ENCODE measurements at regions not wholly inside any gene's neighbourhood (a gene's known extent, or its start where the extent isn't known, plus 50 kb on each side); places are given as distances from the start of the nearest gene placed in this dataset.

DNA sequence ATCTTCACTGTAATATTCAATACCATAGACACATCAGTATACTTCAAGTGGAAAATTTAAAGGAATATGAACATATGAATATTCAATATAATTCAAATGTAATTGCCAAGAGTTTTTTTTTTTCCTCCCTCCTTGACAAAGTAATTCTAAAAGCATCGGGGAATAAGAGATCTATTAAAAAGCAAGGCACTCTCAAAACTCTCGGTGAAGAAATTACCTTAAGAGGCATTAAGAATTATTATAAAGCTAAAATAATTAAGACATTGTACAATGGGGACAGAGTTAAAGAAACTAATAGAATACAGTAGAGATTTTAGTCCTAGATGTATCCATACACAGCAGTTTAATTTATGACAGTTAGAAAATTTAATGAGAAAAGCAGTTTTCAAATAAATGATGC, 390.0 kb upstream of the SLC8A1 start:
- no peak overlapping the region for H3K27ac ChIP-seq
- H3K27me3 ChIP-seq (ENCODE audit: insufficient read depth, low read depth): no peaks in the 10 kb centered on the region
- no peak overlapping the region for H3K4me2 ChIP-seq
- no peaks in the 10 kb centered on the region for H3K4me1 ChIP-seq (replicated peaks; ENCODE audit: insufficient read depth)
- no peaks in the 10 kb centered on the region for H3F3A ChIP-seq (ENCODE audit: insufficient read depth, low read depth)
- H3K36me3 ChIP-seq (ENCODE audit: low read depth): no peaks in the 10 kb centered on the region
- no TSS peak for BruUV-seq (replicated peaks)
- no peaks in the 10 kb centered on the region; the same call in 1 of the 2 replicates for H4K20me1 ChIP-seq (ENCODE audit: insufficient read depth)
- intact Hi-C loops (cut with micrococcal nuclease; ENCODE audit: unreplicated experiment): no loop called here
- ChIA-PET CTCF (no interaction called here), POLR2A (ENCODE audit: unreplicated experiment) (no interaction called here)
- no peaks in the 10 kb centered on the region for H3K79me2 ChIP-seq (ENCODE audit: low read depth)
- no peaks in the 10 kb centered on the region for H3K9me3 ChIP-seq (ENCODE audit: insufficient read depth, low read depth)
- DNase-seq: no peak
- no peak overlapping the region for H2AFZ ChIP-seq
- TF ChIP-seq, protein P1, sequence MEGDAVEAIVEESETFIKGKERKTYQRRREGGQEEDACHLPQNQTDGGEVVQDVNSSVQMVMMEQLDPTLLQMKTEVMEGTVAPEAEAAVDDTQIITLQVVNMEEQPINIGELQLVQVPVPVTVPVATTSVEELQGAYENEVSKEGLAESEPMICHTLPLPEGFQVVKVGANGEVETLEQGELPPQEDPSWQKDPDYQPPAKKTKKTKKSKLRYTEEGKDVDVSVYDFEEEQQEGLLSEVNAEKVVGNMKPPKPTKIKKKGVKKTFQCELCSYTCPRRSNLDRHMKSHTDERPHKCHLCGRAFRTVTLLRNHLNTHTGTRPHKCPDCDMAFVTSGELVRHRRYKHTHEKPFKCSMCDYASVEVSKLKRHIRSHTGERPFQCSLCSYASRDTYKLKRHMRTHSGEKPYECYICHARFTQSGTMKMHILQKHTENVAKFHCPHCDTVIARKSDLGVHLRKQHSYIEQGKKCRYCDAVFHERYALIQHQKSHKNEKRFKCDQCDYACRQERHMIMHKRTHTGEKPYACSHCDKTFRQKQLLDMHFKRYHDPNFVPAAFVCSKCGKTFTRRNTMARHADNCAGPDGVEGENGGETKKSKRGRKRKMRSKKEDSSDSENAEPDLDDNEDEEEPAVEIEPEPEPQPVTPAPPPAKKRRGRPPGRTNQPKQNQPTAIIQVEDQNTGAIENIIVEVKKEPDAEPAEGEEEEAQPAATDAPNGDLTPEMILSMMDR (conservative IDR thresholded peaks at IDR 0.05): no peak
- no peak for TF ChIP-seq EZH2 (IDR thresholded peaks at IDR 0.05; ENCODE audit: low read depth)
- H3K9me2 ChIP-seq (ENCODE audit: insufficient read depth): no peaks in the 10 kb centered on the region
- no peak overlapping the region for H3K4me3 ChIP-seq

GRCh38 chr2:40844353-40845277, 392.7 kb upstream of the SLC8A1 start:
- TF ChIP-seq, protein P1 (conservative IDR thresholded peaks at IDR 0.05): peak; percentile 40; the same call in 1 of the 2 replicates
- TF ChIP-seq EZH2 (IDR thresholded peaks at IDR 0.05; ENCODE audit: low read depth): no peak
- H3K27ac ChIP-seq: no peak overlapping the region
- DNase-seq: peak; percentile 28 to 61
- H3F3A ChIP-seq (ENCODE audit: insufficient read depth, low read depth): no peaks in the 10 kb centered on the region
- no peaks in the 10 kb centered on the region for H3K79me2 ChIP-seq (ENCODE audit: low read depth)
- H2AFZ ChIP-seq: peak overlapping the region; percentile 45
- CTCF ChIA-PET: no interaction called here
- POLR2A ChIA-PET (ENCODE audit: unreplicated experiment): interaction anchor here (0.6 kb wide), 1 partner anchor 9 kb away, joined by 10 read pairs; no protein-coding TSS in a partner anchor
- H3K27me3 ChIP-seq (ENCODE audit: insufficient read depth, low read depth): no peaks in the 10 kb centered on the region
- H3K9me2 ChIP-seq (ENCODE audit: insufficient read depth): no peaks in the 10 kb centered on the region
- no peaks in the 10 kb centered on the region for H3K36me3 ChIP-seq (ENCODE audit: low read depth)
- H3K4me2 ChIP-seq: peak overlapping the region; percentile 25; the same call in 1 of the 2 replicates
- H3K4me1 ChIP-seq (replicated peaks; ENCODE audit: insufficient read depth): no peaks in the 10 kb centered on the region
- no TSS peak for BruUV-seq (replicated peaks)
- H4K20me1 ChIP-seq (ENCODE audit: insufficient read depth): no peaks in the 10 kb centered on the region; the same call in 1 of the 2 replicates
- intact Hi-C loops (cut with micrococcal nuclease; ENCODE audit: unreplicated experiment): no loop called here
- H3K9me3 ChIP-seq (ENCODE audit: insufficient read depth, low read depth): no peaks in the 10 kb centered on the region
- H3K4me3 ChIP-seq: no peak overlapping the region

DNA sequence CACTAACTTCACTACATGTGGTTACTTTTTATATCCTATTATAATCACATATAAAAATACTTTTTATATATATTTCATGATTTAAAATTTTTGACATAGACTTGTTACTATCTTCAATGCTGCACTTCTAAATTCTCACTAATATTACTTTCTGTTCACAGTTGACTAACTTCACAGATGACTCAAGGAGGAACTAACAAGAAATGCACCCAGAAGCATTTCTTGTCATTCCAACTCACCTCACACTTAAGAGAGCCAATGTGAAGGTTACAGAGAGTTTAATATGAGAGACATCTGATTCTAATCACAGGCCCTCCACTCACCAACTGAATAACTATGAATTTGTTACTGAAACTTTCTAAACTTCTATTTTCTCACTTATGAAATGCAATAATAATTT, 399.8 kb upstream of the SLC8A1 start:
- H3K9me2 ChIP-seq (ENCODE audit: insufficient read depth): no peaks in the 10 kb centered on the region
- CTCF ChIA-PET: interaction anchor here (0.6 kb wide), 1 partner anchor 938 kb away, joined by 3 read pairs; no protein-coding TSS in a partner anchor
- no peak overlapping the region for H2AFZ ChIP-seq
- no peak overlapping the region for H3K4me2 ChIP-seq
- H4K20me1 ChIP-seq (ENCODE audit: insufficient read depth): no peaks in the 10 kb centered on the region
- BruUV-seq (replicated peaks): no TSS peak
- H3F3A ChIP-seq (ENCODE audit: insufficient read depth, low read depth): no peaks in the 10 kb centered on the region
- POLR2A ChIA-PET (ENCODE audit: unreplicated experiment): no interaction called here
- TF ChIP-seq EZH2 (IDR thresholded peaks at IDR 0.05; ENCODE audit: low read depth): no peak
- TF ChIP-seq, protein P1 (conservative IDR thresholded peaks at IDR 0.05): no peak
- no peaks in the 10 kb centered on the region for H3K27me3 ChIP-seq (ENCODE audit: insufficient read depth, low read depth)
- H3K4me1 ChIP-seq (replicated peaks; ENCODE audit: insufficient read depth): no peaks in the 10 kb centered on the region
- H3K79me2 ChIP-seq (ENCODE audit: low read depth): no peaks in the 10 kb centered on the region
- H3K4me3 ChIP-seq: no peak overlapping the region
- intact Hi-C loops (cut with micrococcal nuclease; ENCODE audit: unreplicated experiment): no loop called here
- no peak overlapping the region for H3K27ac ChIP-seq
- no peak for DNase-seq
- H3K36me3 ChIP-seq (ENCODE audit: low read depth): no peaks in the 10 kb centered on the region
- no peaks in the 10 kb centered on the region; the same call in 1 of the 2 replicates for H3K9me3 ChIP-seq (ENCODE audit: insufficient read depth, low read depth)

All from PC-9 (cell line).